Thyroid gland (tissue), 4 donors: ENCODE measurements at regions not wholly inside any gene's neighbourhood (a gene's known extent, or its start where the extent isn't known, plus 50 kb on each side); places are given as distances from the start of the nearest gene placed in this dataset.
A peak's percentile ranks its signal among the peaks of the same experiment; 100 is the strongest.
"Not testable (repeated sequence)": the region's sequence is repeated elsewhere in the genome, so short reads cannot be mapped to it uniquely, and the experiment has no call there.

Source experiments
- DNase-seq, 2 donors: peaks; one replicate each; pipeline ENCODE4 v3.0.0-alpha.2; 2019
- H3K27ac ChIP-seq, 3 donors: fragments of 200-600 bp; sonication (generic); 1 replicate in 2 of 3; 2 replicates in 1 of 3; pipeline ENCODE4 v1.5.1; 2016 to 2019; ENCODE audit warnings: mild to moderate bottlenecking in 1 of 3, moderate library complexity in 1 of 3
- H3K27me3 ChIP-seq: fragments of 200-600 bp; sonication (generic); one replicate; pipeline ENCODE4 v1.5.1; 2019
- H3K36me3 ChIP-seq, 2 donors: fragments of 200-600 bp; sonication (generic); one replicate each; pipeline ENCODE4 v1.5.1; 2016 to 2019
- H3K4me1 ChIP-seq, 2 donors: fragments of 200-600 bp; sonication (generic); one replicate each; pipeline ENCODE4 v1.5.1; 2017 to 2019
- H3K4me3 ChIP-seq, 3 donors: fragments of 200-600 bp; sonication (generic); replicated peaks in 1 of 3; 1 replicate in 2 of 3; 2 replicates in 1 of 3; pipeline ENCODE4 v1.5.1; 2016; ENCODE audit warnings: mild to moderate bottlenecking in 1 of 3
- H3K9me3 ChIP-seq: fragments of 200-600 bp; sonication (generic); one replicate; pipeline ENCODE4 v1.5.1; 2017
- POLR2A ChIP-seq, 2 donors: fragments of 450-650 bp; IDR thresholded peaks; one replicate each; pipeline ENCODE4 v1.6.1; 2017; ENCODE audit warnings: antibody characterized with exemption in 2 of 2, mild to moderate bottlenecking in 2 of 2, moderate library complexity in 1 of 2
- WGBS, 2 donors: methylation state at CpG; one replicate each; pipeline ENCODE4 v1.1.5; 2017; 5-methylcytosine and 5-hydroxymethylcytosine counted together
- intact Hi-C: fragments of 100-400 bp; cut with DNase I; formaldehyde crosslinking; loops from one replicate; pipeline ENCODE4 v1.15.1; 2023
- TF ChIP-seq, protein P1 (sequence below), 6 experiments: fragments of 200-600 bp in 3 of 6; fragments of 450-650 bp in 3 of 6; sonication (generic) in 3 of 6; IDR thresholded peaks; one replicate each; pipeline ENCODE4 v1.5.1; 2016 to 2019; ENCODE audit warnings: antibody characterized with exemption in 6 of 6, mild to moderate bottlenecking in 2 of 6, inconsistent platforms in 1 of 6, moderate library complexity in 1 of 6

DNA sequence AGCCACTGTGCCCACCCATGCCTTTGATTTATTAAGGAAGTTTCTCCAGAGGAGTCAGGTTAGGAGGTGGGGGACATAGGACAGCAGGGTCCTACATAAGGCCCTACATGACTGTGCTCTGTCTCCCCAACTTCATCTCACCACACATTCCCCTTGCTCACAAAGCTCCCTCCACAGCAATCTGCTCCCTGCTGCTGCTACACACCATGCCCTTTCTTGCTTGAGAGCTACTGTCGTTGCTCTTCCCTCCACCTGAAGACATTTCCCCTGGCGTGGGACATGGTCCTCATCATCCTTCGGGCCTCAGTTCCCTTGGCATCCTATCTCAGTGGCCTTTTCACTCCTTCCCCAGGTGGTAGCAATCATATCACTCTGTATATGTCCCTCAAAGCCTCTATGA, 75.9 kb upstream of the DAPK1 start:
- no peak overlapping the region for H3K4me3 ChIP-seq
- H3K4me1 ChIP-seq = no peaks in the 10 kb centered on the region
- H3K27ac ChIP-seq = no peak overlapping the region
- no peak for DNase-seq
- intact Hi-C loops = no loop called here
- H3K9me3 ChIP-seq = no peaks in the 10 kb centered on the region
- H3K27me3 ChIP-seq = no peaks in the 10 kb centered on the region
- H3K36me3 ChIP-seq = no peaks in the 10 kb centered on the region
- WGBS, 2 donors = 87 to 92% methylated on average over 3 of the region's 3 CpGs
- no peak for TF ChIP-seq POLR2A (IDR thresholded peaks at IDR 0.05)
- TF ChIP-seq, protein P1, sequence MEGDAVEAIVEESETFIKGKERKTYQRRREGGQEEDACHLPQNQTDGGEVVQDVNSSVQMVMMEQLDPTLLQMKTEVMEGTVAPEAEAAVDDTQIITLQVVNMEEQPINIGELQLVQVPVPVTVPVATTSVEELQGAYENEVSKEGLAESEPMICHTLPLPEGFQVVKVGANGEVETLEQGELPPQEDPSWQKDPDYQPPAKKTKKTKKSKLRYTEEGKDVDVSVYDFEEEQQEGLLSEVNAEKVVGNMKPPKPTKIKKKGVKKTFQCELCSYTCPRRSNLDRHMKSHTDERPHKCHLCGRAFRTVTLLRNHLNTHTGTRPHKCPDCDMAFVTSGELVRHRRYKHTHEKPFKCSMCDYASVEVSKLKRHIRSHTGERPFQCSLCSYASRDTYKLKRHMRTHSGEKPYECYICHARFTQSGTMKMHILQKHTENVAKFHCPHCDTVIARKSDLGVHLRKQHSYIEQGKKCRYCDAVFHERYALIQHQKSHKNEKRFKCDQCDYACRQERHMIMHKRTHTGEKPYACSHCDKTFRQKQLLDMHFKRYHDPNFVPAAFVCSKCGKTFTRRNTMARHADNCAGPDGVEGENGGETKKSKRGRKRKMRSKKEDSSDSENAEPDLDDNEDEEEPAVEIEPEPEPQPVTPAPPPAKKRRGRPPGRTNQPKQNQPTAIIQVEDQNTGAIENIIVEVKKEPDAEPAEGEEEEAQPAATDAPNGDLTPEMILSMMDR (IDR thresholded peaks at IDR 0.05) = no peak

DNA sequence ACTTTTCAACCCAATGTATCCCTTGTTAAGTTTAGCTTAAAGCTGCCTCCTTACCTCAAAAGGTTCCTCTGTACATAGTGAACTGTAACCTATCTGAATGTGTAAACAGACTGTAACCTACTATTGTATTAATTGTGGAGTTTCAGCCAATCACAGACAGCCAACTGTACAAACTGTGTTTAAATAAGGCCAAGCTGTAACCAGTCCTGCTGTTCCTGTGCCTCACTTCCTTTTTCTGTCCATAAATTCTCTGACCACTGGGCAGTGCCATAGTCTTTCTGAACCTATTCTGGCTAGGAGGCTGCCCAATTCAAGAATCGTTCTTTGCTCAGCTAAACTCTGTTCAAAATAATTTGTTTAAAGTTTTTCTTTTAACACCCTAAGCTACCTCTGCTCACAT, 74.7 kb upstream of the DAPK1 start:
- Histone ChIP-seq H3K27me3 (no peaks in the 10 kb centered on the region), H3K9me3 (no peaks in the 10 kb centered on the region), H3K36me3 (no peaks in the 10 kb centered on the region), H3K4me3 (no peak overlapping the region), H3K4me1 (no peaks in the 10 kb centered on the region), H3K27ac (no peak overlapping the region)
- no peak for TF ChIP-seq POLR2A (IDR thresholded peaks at IDR 0.05)
- TF ChIP-seq, protein P1 (IDR thresholded peaks at IDR 0.05) = no peak
- DNase-seq = no peak
- intact Hi-C loops = no loop called here
- 60 to 83% methylated on average over 1 of the region's 1 CpG for WGBS, 2 donors

DNA sequence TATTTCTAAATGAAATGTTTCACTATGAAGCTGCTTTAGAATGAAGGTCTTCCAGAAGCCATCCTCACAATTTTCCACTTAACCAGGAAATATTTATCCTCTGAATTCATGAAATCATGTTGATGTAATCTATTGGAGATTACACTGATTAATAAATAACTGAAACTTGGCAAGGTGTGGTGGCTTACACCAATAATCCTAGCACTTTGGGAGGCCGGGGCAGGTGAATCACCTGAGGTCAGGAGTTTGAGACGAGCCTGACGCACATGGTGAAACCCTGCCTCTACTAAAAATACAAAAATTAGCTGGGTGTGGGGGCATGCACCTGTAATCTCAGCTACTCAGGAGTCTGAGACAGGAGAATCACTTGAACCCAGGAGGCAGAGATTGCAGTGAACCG, 73.8 kb upstream of the DAPK1 start:
- H3K9me3 ChIP-seq, DNase-seq, H3K36me3 ChIP-seq, H3K27ac ChIP-seq, H3K4me3 ChIP-seq, intact Hi-C loops, H3K4me1 ChIP-seq, H3K27me3 ChIP-seq: not testable (repeated sequence)
- WGBS, 2 donors = 81 to 83% methylated on average over 4 of the region's 4 CpGs

DNA sequence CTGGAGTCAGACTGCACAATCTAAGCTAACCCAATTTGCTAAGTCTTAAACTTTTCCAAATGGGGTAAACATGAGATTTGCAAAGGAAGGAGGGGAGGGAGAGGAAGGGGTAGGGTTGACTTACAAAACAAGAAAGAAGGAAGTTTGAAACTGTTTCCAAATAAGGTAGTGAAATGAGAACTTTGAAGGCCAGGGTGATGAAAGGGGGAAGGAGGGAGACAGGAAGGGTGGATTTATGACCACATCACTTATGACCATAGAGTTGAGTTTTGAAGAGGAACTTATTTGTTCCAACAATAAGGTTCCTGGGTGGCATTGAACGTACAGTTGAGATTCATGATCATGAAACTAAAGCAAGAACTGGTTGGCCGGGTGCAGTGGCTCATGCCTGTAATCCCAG, 72.5 kb upstream of the DAPK1 start:
- intact Hi-C loops = no loop called here
- Histone ChIP-seq H3K27me3 (no peaks in the 10 kb centered on the region), H3K4me3 (no peak overlapping the region), H3K27ac (no peak overlapping the region), H3K9me3 (no peaks in the 10 kb centered on the region), H3K36me3 (no peaks in the 10 kb centered on the region), H3K4me1 (no peaks in the 10 kb centered on the region)
- TF ChIP-seq, protein P1 (IDR thresholded peaks at IDR 0.05) = no peak
- TF ChIP-seq POLR2A (IDR thresholded peaks at IDR 0.05) = no peak
- WGBS, 2 donors = 87 to 97% methylated on average over 2 of the region's 2 CpGs
- no peak for DNase-seq

DNA sequence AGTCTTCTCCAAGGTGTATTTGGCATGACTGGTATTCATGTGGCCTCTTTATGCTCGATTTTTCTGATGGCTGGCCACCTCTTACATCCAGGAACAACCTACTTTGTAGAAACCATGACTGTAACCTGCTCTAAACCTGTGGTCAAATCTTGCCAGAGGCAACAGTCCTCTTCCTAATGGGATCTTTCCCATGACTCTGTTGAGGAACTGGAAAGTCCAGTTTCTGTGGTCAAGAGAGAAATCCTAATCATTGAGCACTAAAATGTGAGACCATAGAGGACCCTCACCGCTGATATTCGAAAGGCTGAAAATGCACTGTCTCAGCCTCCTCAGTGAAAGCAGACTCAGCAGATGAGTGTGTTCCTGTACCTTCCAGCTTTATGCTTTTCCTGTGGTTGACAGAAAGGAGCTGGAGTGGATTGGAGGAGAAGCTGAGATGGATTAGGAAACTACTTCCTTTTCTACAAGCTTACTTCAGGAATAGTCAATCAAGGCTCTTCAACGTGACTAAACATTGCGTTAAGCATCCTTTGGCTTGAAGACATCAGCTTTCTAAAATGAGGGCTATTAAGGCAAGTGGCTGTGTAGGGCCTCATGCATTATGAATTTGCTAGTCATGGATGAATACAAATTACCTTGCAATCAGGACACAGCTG, 69.7 kb upstream of the DAPK1 start:
- intact Hi-C loops = no loop called here
- no peak overlapping the region for H3K4me3 ChIP-seq
- TF ChIP-seq, protein P1 (IDR thresholded peaks at IDR 0.05) = no peak
- no peak for TF ChIP-seq POLR2A (IDR thresholded peaks at IDR 0.05)
- no peaks in the 10 kb centered on the region for H3K36me3 ChIP-seq
- H3K4me1 ChIP-seq = no peaks in the 10 kb centered on the region
- WGBS, 2 donors = 52 to 58% methylated on average over 5 of the region's 5 CpGs
- no peak for DNase-seq
- H3K9me3 ChIP-seq = no peaks in the 10 kb centered on the region
- no peaks in the 10 kb centered on the region for H3K27me3 ChIP-seq
- H3K27ac ChIP-seq = no peak overlapping the region

DNA sequence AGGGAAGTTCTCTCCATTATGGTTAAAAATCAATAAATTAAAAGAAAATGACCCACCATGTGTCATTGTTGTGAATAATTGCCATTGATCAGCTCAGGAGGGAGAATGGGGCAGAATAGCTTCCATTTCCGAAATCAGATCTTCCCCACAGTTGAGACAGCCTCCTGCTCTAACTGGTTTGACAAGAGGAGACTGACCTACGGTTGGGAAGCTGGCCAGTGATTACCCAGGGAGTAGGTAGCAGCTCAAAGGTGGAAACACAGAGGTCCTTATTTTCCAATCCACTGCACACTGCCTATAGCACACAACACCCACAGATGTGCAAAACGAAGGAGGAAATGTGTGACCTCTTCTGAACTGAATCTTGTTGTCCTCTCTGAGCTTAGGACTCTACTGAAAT, 69.0 kb upstream of the DAPK1 start:
- TF ChIP-seq, protein P1 (IDR thresholded peaks at IDR 0.05) = no peak
- TF ChIP-seq POLR2A (IDR thresholded peaks at IDR 0.05) = no peak
- 24% methylated on average over 3 of the region's 3 CpGs for WGBS, 2 donors
- intact Hi-C loops = no loop called here

More for the DNA sequence above, 69.0 kb upstream of the DAPK1 start:
- no peaks in the 10 kb centered on the region for H3K27me3 ChIP-seq
- DNase-seq = peak; percentile 55 to 64
- no peaks in the 10 kb centered on the region for H3K9me3 ChIP-seq
- H3K4me3 ChIP-seq = no peak overlapping the region
- H3K4me1 ChIP-seq = no peaks in the 10 kb centered on the region
- no peak overlapping the region for H3K27ac ChIP-seq
- no peaks in the 10 kb centered on the region for H3K36me3 ChIP-seq
